HCT116 (cell line): ENCODE measurements at regions not wholly inside any gene's neighbourhood (a gene's known extent, or its start where the extent isn't known, plus 50 kb on each side); places are given as distances from the start of the nearest gene placed in this dataset.

Experiments used
- ATAC-seq: fragments of 200-7000 bp; cut with Tn5 transposase; 2 replicates; pipeline ENCODE4 v1.9.1; 2020; ENCODE audit warnings: mild to moderate bottlenecking, moderate library complexity
- BruUV-seq: library from RNA; stranded (reverse); fragments of 400-500 nt; replicated peaks from 2 replicates; lab custom pipeline; 2021; lab: Mats Ljungman, UMichigan
- CTCF ChIA-PET: fragments of 300-600 bp; sonication (Branson Sonifier 250); formaldehyde crosslinking; loops from one replicate; lab custom pipeline; 2021; ENCODE audit warnings: antibody characterized with exemption; lab: Charles Lee
- POLR2A ChIA-PET: fragments of 300-600, 350-600 bp; sonication (Branson Sonifier 250); formaldehyde crosslinking; loops from one replicate; lab custom pipeline; 2021; ENCODE audit warnings: antibody characterized with exemption; lab: Charles Lee
- RAD21 ChIA-PET, 2 experiments: fragments of 300-600 bp; sonication (Branson Sonifier 250); formaldehyde crosslinking; loops; one replicate each; lab custom pipeline; 2023; ENCODE audit warnings: low total read pairs in 2 of 2; ENCODE audit not compliant: uncharacterized antibody in 2 of 2, unreplicated experiment in 2 of 2, low non-redundant PET in 1 of 2; lab: Charles Lee
- DNase-seq: peaks from one replicate; pipeline ENCODE4 v3.0.0-alpha.2; 2010; ENCODE audit warnings: low read depth, low spot score
- H2AFZ ChIP-seq: fragments of 200-600 bp; shearing (Covaris generic), sonication (generic); 2 replicates; pipeline ENCODE4 v1.6.1; 2017; ENCODE audit warnings: low read depth, mixed run types, mixed read lengths, antibody characterized with exemption, low read length; ENCODE audit not compliant: poor library complexity, severe bottlenecking
- H3K27ac ChIP-seq: 2 replicates; pipeline ENCODE4 v1.5.1; 2012; ENCODE audit warnings: low read depth, low read length
- H3K27me3 ChIP-seq: fragments of 200-600 bp; sonication (generic); 2 replicates; pipeline ENCODE4 v1.6.1; 2016; ENCODE audit warnings: mixed run types, low read length, mixed read lengths; ENCODE audit not compliant: insufficient read depth
- H3K36me3 ChIP-seq, 2 experiments: fragments of 200-500 bp in 1 of 2; fragments of 200-600 bp in 1 of 2; sonication (Bioruptor generic) in 1 of 2; sonication (generic) in 1 of 2; 2 replicates each; pipeline versions ENCODE4 v1.5.1 to v1.6.1; 2014 to 2016; ENCODE audit warnings: low read length in 2 of 2, inconsistent platforms in 1 of 2, mixed read lengths in 1 of 2, mixed run types in 1 of 2; ENCODE audit not compliant: insufficient read depth in 2 of 2, control insufficient read depth in 1 of 2
- H3K4me1 ChIP-seq, 2 experiments: fragments of 200-600 bp in 1 of 2; sonication (generic) in 1 of 2; 2 replicates each; pipeline versions ENCODE4 v1.5.1 to v1.6.1; 2012 to 2017; ENCODE audit warnings: low read length in 2 of 2, inconsistent platforms in 1 of 2, mild to moderate bottlenecking in 1 of 2, mixed read lengths in 1 of 2, mixed run types in 1 of 2, moderate library complexity in 1 of 2; ENCODE audit not compliant: insufficient read depth in 2 of 2, control insufficient read depth in 1 of 2
- H3K4me2 ChIP-seq: fragments of 200-600 bp; sonication (generic); 2 replicates; pipeline ENCODE4 v1.6.1; 2017; ENCODE audit warnings: mixed run types, low read length, mixed read lengths
- H3K4me3 ChIP-seq, 2 experiments: fragments of 200-600 bp in 1 of 2; sonication (generic) in 1 of 2; replicated peaks in 1 of 2; 2 replicates each; pipeline ENCODE4 v1.5.1; 2011 to 2016; ENCODE audit warnings: low read length in 2 of 2, control low read depth in 1 of 2, low read depth in 1 of 2, mild to moderate bottlenecking in 1 of 2, mixed read lengths in 1 of 2, mixed run types in 1 of 2
- H3K79me2 ChIP-seq: fragments of 200-600 bp; sonication (generic); 2 replicates; pipeline ENCODE4 v1.6.1; 2017; ENCODE audit warnings: mild to moderate bottlenecking, mixed run types, low read length, moderate library complexity, mixed read lengths; ENCODE audit not compliant: insufficient read depth
- H3K9ac ChIP-seq: fragments of 200-600 bp; sonication (generic); 2 replicates; pipeline ENCODE4 v1.6.1; 2016; ENCODE audit warnings: low read length, mixed read lengths
- H3K9me2 ChIP-seq: fragments of 200-600 bp; sonication (generic), shearing (Covaris generic); 2 replicates; pipeline ENCODE4 v1.6.1; 2017; ENCODE audit warnings: mixed run types, mild to moderate bottlenecking, moderate library complexity; ENCODE audit not compliant: insufficient read depth
- H3K9me3 ChIP-seq, 2 experiments: fragments of 200-500 bp in 1 of 2; fragments of 200-600 bp in 1 of 2; sonication (Bioruptor generic) in 1 of 2; sonication (generic) in 1 of 2; 2 replicates each; pipeline ENCODE4 v1.6.1; 2014 to 2017; ENCODE audit warnings: low read length in 2 of 2, mixed read lengths in 2 of 2, inconsistent platforms in 1 of 2, low read depth in 1 of 2, mild to moderate bottlenecking in 1 of 2, mixed run types in 1 of 2, moderate library complexity in 1 of 2; ENCODE audit not compliant: control insufficient read depth in 1 of 2, insufficient read depth in 1 of 2
- H4K20me1 ChIP-seq: fragments of 200-600 bp; sonication (generic), shearing (Covaris generic); 2 replicates; pipeline ENCODE4 v1.6.1; 2017; ENCODE audit warnings: mixed run types, mild to moderate bottlenecking, moderate library complexity; ENCODE audit not compliant: insufficient read depth
- ATF3 ChIP-seq: IDR thresholded peaks from 2 replicates; pipeline ENCODE4 v1.6.1; 2012
- CBX3 ChIP-seq: IDR thresholded peaks from 2 replicates; pipeline ENCODE4 v1.6.1; 2012; ENCODE audit warnings: low read depth
- CEBPB ChIP-seq: IDR thresholded peaks from 2 replicates; pipeline ENCODE4 v1.6.1; 2012; ENCODE audit warnings: low read depth
- EGR1 ChIP-seq: IDR thresholded peaks from 2 replicates; pipeline ENCODE4 v1.6.1; 2012; ENCODE audit warnings: low read depth
- ELF1 ChIP-seq: IDR thresholded peaks from 2 replicates; pipeline ENCODE4 v1.6.1; 2012; ENCODE audit warnings: low read depth, borderline replicate concordance
- EZH2 ChIP-seq: fragments of 200-600 bp; sonication (generic); IDR thresholded peaks from 2 replicates; pipeline ENCODE4 v1.6.1; 2017; ENCODE audit warnings: antibody characterized with exemption, mixed run types
- EZH2phosphoT487 ChIP-seq: fragments of 200-600 bp; IDR thresholded peaks from 2 replicates; pipeline ENCODE4 v1.6.1; 2018; ENCODE audit warnings: antibody characterized with exemption, borderline replicate concordance
- FOSL1 ChIP-seq: IDR thresholded peaks from 2 replicates; pipeline ENCODE4 v1.6.1; 2012; ENCODE audit warnings: low read depth
- MAX ChIP-seq: IDR thresholded peaks from 2 replicates; pipeline ENCODE4 v1.6.1; 2012
- POLR2A ChIP-seq: IDR thresholded peaks from 2 replicates; pipeline ENCODE4 v1.7.0; 2011; ENCODE audit warnings: borderline replicate concordance; ENCODE audit not compliant: insufficient read depth, insufficient read length; ENCODE audit errors: extremely low read depth
- POLR2AphosphoS5 ChIP-seq: IDR thresholded peaks from 2 replicates; pipeline ENCODE4 v1.6.1; 2011; ENCODE audit warnings: mild to moderate bottlenecking, low read depth, low read length, moderate library complexity
- RAD21 ChIP-seq: IDR thresholded peaks from 2 replicates; pipeline ENCODE4 v1.6.1; 2012; ENCODE audit warnings: low read depth, mild to moderate bottlenecking
- SIN3A ChIP-seq: IDR thresholded peaks from 2 replicates; pipeline ENCODE4 v1.6.1; 2012; ENCODE audit warnings: low read depth
- SP1 ChIP-seq: IDR thresholded peaks from 2 replicates; pipeline ENCODE4 v1.6.1; 2012; ENCODE audit warnings: low read depth
- TCF7L2 ChIP-seq: IDR thresholded peaks from 2 replicates; pipeline ENCODE4 v1.7.0; 2011; ENCODE audit warnings: borderline replicate concordance, inconsistent platforms; ENCODE audit not compliant: insufficient read depth, insufficient read length; ENCODE audit errors: extremely low read depth
- YY1 ChIP-seq: IDR thresholded peaks from 2 replicates; pipeline ENCODE4 v1.6.1; 2011; ENCODE audit warnings: low read length, low read depth, moderate library complexity, mild to moderate bottlenecking; ENCODE audit not compliant: insufficient replicate concordance; ENCODE audit errors: extremely low read depth
- ZNF274 ChIP-seq: fragments of 200-500 bp; sonication (Bioruptor generic); IDR thresholded peaks from 2 replicates; pipeline ENCODE4 v1.6.1; 2014; ENCODE audit warnings: mild to moderate bottlenecking, low read depth, low read length, inconsistent platforms
- intact Hi-C: fragments of 100-400 bp; cut with micrococcal nuclease; formaldehyde crosslinking; loops from 2 replicates; pipeline ENCODE4 v1.10.0; 2022

- no peak for ATAC-seq
- intact Hi-C loops = no loop called here
- TF ChIP-seq TCF7L2 = no peak
- no peak for TF ChIP-seq EGR1
- TF ChIP-seq SP1 = no peak
- TF ChIP-seq MAX = no peak
- TF ChIP-seq ELF1 = no peak
- no peak for TF ChIP-seq EZH2
- no peak for TF ChIP-seq ZNF274
- no peak for TF ChIP-seq CEBPB
- TF ChIP-seq FOSL1 = no peak
- no peak for TF ChIP-seq SIN3A
- no peak for TF ChIP-seq EZH2phosphoT487
- TF ChIP-seq ATF3 = no peak
- no peak for TF ChIP-seq POLR2AphosphoS5
- TF ChIP-seq POLR2A = no peak
- TF ChIP-seq CBX3 = no peak
- no peak for TF ChIP-seq RAD21
- no peak for TF ChIP-seq YY1
Observed at GRCh38 chr2:52964916-52965530, 802.6 kb upstream of the CHAC2 start.

More at GRCh38 chr2:52964916-52965530, 802.6 kb upstream of the CHAC2 start:
- Histone ChIP-seq H3K9ac (no peak overlapping the region), H3K27ac (no peak overlapping the region), H3K4me3 (no peak overlapping the region), H2AFZ (no peak overlapping the region), H3K36me3 (no peaks in the 10 kb centered on the region), H3K9me3 (no peaks in the 10 kb centered on the region), H3K79me2 (no peaks in the 10 kb centered on the region), H4K20me1 (no peaks in the 10 kb centered on the region), H3K4me1 (no peaks in the 10 kb centered on the region), H3K4me2 (no peak overlapping the region), H3K9me2 (no peaks in the 10 kb centered on the region), H3K27me3 (no peaks in the 10 kb centered on the region)
- ChIA-PET CTCF (interaction anchor here (1.8 kb wide), 1 partner anchor 8 kb away, joined by 5 read pairs; no protein-coding TSS in a partner anchor), RAD21 (no interaction called here), POLR2A (no interaction called here)
- no TSS peak for BruUV-seq
- no peak for DNase-seq
